ENCODE measurements at regions not wholly inside any gene's neighbourhood (a gene's known extent, or its start where the extent isn't known, plus 50 kb on each side); places are given as distances from the start of the nearest gene placed in this dataset.

- TF ChIP-seq YY1 (IDR thresholded peaks at IDR 0.05; ENCODE audit: insufficient read depth, insufficient read length) (no peak), ZNF274 (IDR thresholded peaks at IDR 0.05; ENCODE audit: low read depth, low read length) (no peak)
Observed at GRCh38 chr2:5782103-5782502, 89.9 kb downstream of the SOX11 start.

Measured in NT2/D1 (cell line).